ENCODE measurements at regions not wholly inside any gene's neighbourhood (a gene's known extent, or its start where the extent isn't known, plus 50 kb on each side); places are given as distances from the start of the nearest gene placed in this dataset.
"Not testable (repeated sequence)": the region's sequence is repeated elsewhere in the genome, so short reads cannot be mapped to it uniquely, and the experiment has no call there.

GRCh38 chr11:97909614-97910399 is 1110.9 kb upstream of the CNTN5 start:
- no peak for DNase-seq

- DNase-seq, result no peak
These were observed 1108.1 kb upstream of the CNTN5 start for GRCh38 chr11:97912629-97913028.

- not testable (repeated sequence) for DNase-seq
These were observed 1097.8 kb upstream of the CNTN5 start for GRCh38 chr11:97922933-97923332.

- DNase-seq, result no peak
These were observed 1086.1 kb upstream of the CNTN5 start for GRCh38 chr11:97934572-97935208.

GRCh38 chr11:97937501-97937900 is 1083.2 kb upstream of the CNTN5 start:
- DNase-seq, result no peak

- DNase-seq, result no peak
These were observed 1082.0 kb upstream of the CNTN5 start for GRCh38 chr11:97938789-97939188.

- DNase-seq, result no peak
These were observed 1077.3 kb upstream of the CNTN5 start for GRCh38 chr11:97943493-97943892.

- no peak for DNase-seq
These were observed 1072.0 kb upstream of the CNTN5 start for GRCh38 chr11:97948793-97949192.

- no peak for DNase-seq
These were observed 1065.2 kb upstream of the CNTN5 start for GRCh38 chr11:97955595-97955994.

GRCh38 chr11:97956904-97957303 is 1063.8 kb upstream of the CNTN5 start:
- no peak for DNase-seq

- DNase-seq, result no peak
These were observed 1059.3 kb upstream of the CNTN5 start for GRCh38 chr11:97961431-97961830.

- DNase-seq, result no peak
These were observed 1058.0 kb upstream of the CNTN5 start for GRCh38 chr11:97962758-97963157.

- no peak for DNase-seq
These were observed 1057.0 kb upstream of the CNTN5 start for GRCh38 chr11:97963528-97964331.

- no peak for DNase-seq
These were observed 1056.3 kb upstream of the CNTN5 start for GRCh38 chr11:97964332-97965004.

- DNase-seq, result no peak
These were observed 1054.7 kb upstream of the CNTN5 start for GRCh38 chr11:97965849-97966646.

- no peak for DNase-seq
These were observed 1053.8 kb upstream of the CNTN5 start for GRCh38 chr11:97966901-97967300.

GRCh38 chr11:97968071-97968470 is 1052.7 kb upstream of the CNTN5 start:
- DNase-seq, result no peak

- no peak for DNase-seq
These were observed 1048.0 kb upstream of the CNTN5 start for GRCh38 chr11:97972731-97973130.

- DNase-seq, result no peak
These were observed 1047.3 kb upstream of the CNTN5 start for GRCh38 chr11:97973352-97973857.

GRCh38 chr11:97974798-97975498 is 1045.8 kb upstream of the CNTN5 start:
- DNase-seq, result no peak

- no peak for DNase-seq
These were observed 1043.0 kb upstream of the CNTN5 start for GRCh38 chr11:97977726-97978125.
